Loucy (cell line): ENCODE measurements at regions not wholly inside any gene's neighbourhood (a gene's known extent, or its start where the extent isn't known, plus 50 kb on each side); places are given as distances from the start of the nearest gene placed in this dataset.

Experiments
- EZH2phosphoT487 ChIP-seq: fragments of 200-600 bp; IDR thresholded peaks from 2 replicates; pipeline ENCODE4 v1.6.1; 2018; ENCODE audit warnings: antibody characterized with exemption, mild to moderate bottlenecking, moderate library complexity, borderline replicate concordance
- TF ChIP-seq, protein P1 (sequence below): fragments of 200-600 bp; sonication (generic); conservative IDR thresholded peaks from 2 replicates; pipeline ENCODE4 v1.5.1; 2014; ENCODE audit warnings: mild to moderate bottlenecking, antibody characterized with exemption, low read length

DNA sequence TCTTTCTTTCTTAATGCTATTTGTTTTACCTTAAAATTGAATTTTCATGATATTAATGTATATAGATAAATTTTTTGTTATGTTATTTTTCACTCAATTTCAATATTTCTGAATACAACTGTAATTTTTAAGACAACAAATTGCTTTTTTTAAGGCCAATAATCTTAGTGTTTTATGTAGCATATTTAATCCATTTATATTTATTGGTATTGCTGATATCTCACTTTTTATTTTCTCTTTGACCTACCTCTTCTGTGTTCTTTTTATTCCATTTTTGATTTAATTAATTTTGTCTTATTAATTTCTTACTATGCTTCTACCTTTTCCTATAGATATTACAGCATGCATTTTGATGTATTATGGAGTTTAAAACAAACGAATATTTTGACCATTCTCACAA, 460.1 kb upstream of the AGA start:
- TF ChIP-seq, protein P1, sequence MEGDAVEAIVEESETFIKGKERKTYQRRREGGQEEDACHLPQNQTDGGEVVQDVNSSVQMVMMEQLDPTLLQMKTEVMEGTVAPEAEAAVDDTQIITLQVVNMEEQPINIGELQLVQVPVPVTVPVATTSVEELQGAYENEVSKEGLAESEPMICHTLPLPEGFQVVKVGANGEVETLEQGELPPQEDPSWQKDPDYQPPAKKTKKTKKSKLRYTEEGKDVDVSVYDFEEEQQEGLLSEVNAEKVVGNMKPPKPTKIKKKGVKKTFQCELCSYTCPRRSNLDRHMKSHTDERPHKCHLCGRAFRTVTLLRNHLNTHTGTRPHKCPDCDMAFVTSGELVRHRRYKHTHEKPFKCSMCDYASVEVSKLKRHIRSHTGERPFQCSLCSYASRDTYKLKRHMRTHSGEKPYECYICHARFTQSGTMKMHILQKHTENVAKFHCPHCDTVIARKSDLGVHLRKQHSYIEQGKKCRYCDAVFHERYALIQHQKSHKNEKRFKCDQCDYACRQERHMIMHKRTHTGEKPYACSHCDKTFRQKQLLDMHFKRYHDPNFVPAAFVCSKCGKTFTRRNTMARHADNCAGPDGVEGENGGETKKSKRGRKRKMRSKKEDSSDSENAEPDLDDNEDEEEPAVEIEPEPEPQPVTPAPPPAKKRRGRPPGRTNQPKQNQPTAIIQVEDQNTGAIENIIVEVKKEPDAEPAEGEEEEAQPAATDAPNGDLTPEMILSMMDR: no peak
- no peak for TF ChIP-seq EZH2phosphoT487
